IMR-90 (cell line): ENCODE measurements at regions not wholly inside any gene's neighbourhood (a gene's known extent, or its start where the extent isn't known, plus 50 kb on each side); places are given as distances from the start of the nearest gene placed in this dataset.

Source experiments
- CEBPB ChIP-seq: IDR thresholded peaks from 2 replicates; pipeline ENCODE4 v1.6.1; 2012; ENCODE audit warnings: low read depth, low read length, improper control_type of control experiment
- CHD1 ChIP-seq: IDR thresholded peaks from 2 replicates; pipeline ENCODE4 v1.6.1; 2012; ENCODE audit warnings: low read depth, low read length, improper control_type of control experiment
- MAFK ChIP-seq: IDR thresholded peaks from 2 replicates; pipeline ENCODE4 v1.6.1; 2012; ENCODE audit warnings: low read depth, low read length, improper control_type of control experiment
- MAZ ChIP-seq: IDR thresholded peaks from 2 replicates; pipeline ENCODE4 v1.6.1; 2012; ENCODE audit warnings: low read depth, mild to moderate bottlenecking, low read length, improper control_type of control experiment, moderate library complexity, borderline replicate concordance
- MXI1 ChIP-seq: IDR thresholded peaks from 2 replicates; pipeline ENCODE4 v1.6.1; 2012; ENCODE audit warnings: low read depth, mild to moderate bottlenecking, low read length, moderate library complexity, borderline replicate concordance
- POLR2A ChIP-seq: IDR thresholded peaks from 2 replicates; pipeline ENCODE4 v1.6.1; 2012; ENCODE audit warnings: mild to moderate bottlenecking, low read depth, low read length
- RCOR1 ChIP-seq: IDR thresholded peaks from 2 replicates; pipeline ENCODE4 v1.6.1; 2012; ENCODE audit warnings: mild to moderate bottlenecking, low read length, improper control_type of control experiment; ENCODE audit not compliant: insufficient replicate concordance
- RFX5 ChIP-seq: IDR thresholded peaks from 2 replicates; pipeline ENCODE4 v1.8.0; 2012; ENCODE audit warnings: low read depth, mild to moderate bottlenecking, low read length, moderate library complexity
- SMC3 ChIP-seq: fragments of 150-350 bp; IDR thresholded peaks from 2 replicates; pipeline ENCODE4 v1.6.1; 2016; ENCODE audit warnings: low read depth, mild to moderate bottlenecking, antibody characterized with exemption, low read length, moderate library complexity
- TF ChIP-seq, protein P1 (sequence below): conservative IDR thresholded peaks from 2 replicates; pipeline ENCODE4 v1.5.1; 2012; ENCODE audit warnings: mild to moderate bottlenecking, low read depth, low read length, improper control_type of control experiment
- TF ChIP-seq, protein P2 (sequence below): fragments of 150-350 bp; IDR thresholded peaks from 2 replicates; pipeline ENCODE4 v1.6.1; 2016; ENCODE audit warnings: low read depth, mild to moderate bottlenecking, low read length, moderate library complexity, borderline replicate concordance
- TF ChIP-seq, protein P3 (sequence below): fragments of 150-350 bp; IDR thresholded peaks from 2 replicates; pipeline ENCODE4 v1.6.1; 2017; ENCODE audit warnings: mild to moderate bottlenecking, antibody characterized with exemption, low read length, low read depth

DNA sequence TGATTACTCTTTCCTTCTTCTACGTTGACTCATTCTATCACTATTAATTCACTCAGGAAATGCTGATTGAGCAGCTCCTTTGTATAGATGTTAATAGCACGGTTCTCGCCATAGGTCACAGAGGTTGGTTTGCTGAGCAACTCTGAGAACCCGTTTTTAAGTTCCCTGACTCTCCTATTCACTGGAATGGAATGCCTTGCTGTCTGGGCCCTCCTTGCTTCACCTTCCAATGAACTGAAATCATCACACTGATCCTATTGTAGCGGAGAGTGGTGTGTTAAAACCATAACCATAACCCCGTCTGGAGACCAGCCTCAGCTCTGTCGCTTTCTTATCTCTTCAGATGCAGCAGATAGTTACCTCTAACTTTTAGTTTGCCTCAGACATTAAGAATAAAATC, 323.6 kb downstream of the GABRB3 start:
- TF ChIP-seq, protein P1, sequence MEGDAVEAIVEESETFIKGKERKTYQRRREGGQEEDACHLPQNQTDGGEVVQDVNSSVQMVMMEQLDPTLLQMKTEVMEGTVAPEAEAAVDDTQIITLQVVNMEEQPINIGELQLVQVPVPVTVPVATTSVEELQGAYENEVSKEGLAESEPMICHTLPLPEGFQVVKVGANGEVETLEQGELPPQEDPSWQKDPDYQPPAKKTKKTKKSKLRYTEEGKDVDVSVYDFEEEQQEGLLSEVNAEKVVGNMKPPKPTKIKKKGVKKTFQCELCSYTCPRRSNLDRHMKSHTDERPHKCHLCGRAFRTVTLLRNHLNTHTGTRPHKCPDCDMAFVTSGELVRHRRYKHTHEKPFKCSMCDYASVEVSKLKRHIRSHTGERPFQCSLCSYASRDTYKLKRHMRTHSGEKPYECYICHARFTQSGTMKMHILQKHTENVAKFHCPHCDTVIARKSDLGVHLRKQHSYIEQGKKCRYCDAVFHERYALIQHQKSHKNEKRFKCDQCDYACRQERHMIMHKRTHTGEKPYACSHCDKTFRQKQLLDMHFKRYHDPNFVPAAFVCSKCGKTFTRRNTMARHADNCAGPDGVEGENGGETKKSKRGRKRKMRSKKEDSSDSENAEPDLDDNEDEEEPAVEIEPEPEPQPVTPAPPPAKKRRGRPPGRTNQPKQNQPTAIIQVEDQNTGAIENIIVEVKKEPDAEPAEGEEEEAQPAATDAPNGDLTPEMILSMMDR: no peak
- no peak for TF ChIP-seq MAFK
- no peak for TF ChIP-seq POLR2A
- TF ChIP-seq CHD1: no peak
- TF ChIP-seq MAZ: no peak
- TF ChIP-seq CEBPB: no peak
- TF ChIP-seq SMC3: no peak
- no peak for TF ChIP-seq RFX5
- TF ChIP-seq MXI1: no peak
- TF ChIP-seq, protein P2, sequence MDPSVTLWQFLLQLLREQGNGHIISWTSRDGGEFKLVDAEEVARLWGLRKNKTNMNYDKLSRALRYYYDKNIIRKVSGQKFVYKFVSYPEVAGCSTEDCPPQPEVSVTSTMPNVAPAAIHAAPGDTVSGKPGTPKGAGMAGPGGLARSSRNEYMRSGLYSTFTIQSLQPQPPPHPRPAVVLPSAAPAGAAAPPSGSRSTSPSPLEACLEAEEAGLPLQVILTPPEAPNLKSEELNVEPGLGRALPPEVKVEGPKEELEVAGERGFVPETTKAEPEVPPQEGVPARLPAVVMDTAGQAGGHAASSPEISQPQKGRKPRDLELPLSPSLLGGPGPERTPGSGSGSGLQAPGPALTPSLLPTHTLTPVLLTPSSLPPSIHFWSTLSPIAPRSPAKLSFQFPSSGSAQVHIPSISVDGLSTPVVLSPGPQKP: no peak
- TF ChIP-seq, protein P3, sequence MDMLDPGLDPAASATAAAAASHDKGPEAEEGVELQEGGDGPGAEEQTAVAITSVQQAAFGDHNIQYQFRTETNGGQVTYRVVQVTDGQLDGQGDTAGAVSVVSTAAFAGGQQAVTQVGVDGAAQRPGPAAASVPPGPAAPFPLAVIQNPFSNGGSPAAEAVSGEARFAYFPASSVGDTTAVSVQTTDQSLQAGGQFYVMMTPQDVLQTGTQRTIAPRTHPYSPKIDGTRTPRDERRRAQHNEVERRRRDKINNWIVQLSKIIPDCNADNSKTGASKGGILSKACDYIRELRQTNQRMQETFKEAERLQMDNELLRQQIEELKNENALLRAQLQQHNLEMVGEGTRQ: no peak
- no peak for TF ChIP-seq RCOR1
